ENCODE measurements at regions not wholly inside any gene's neighbourhood (a gene's known extent, or its start where the extent isn't known, plus 50 kb on each side); places are given as distances from the start of the nearest gene placed in this dataset.

DNA sequence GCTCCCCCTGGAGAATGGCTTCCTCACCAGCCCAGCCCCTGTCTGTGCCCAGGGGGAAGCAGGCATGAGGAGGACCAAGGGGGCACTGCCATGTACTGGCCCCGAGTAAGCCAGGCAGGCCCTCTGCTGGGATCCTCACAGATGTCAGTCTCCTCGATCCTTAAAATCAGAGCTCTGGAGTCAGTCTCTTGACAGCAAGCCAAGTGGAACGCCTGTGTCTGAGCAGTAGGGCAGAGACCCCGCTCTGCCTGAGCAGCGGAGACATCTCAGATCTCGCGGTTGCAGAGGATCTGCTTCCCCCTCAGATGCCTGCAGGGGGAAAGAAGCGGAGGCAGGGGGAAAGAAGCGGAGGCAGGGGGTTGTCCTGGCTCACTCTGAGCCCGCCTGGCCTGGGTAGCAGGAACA lies 92.6 kb downstream of the SNX5 start:
- no peak for TF ChIP-seq EZH2 (IDR thresholded peaks at IDR 0.05; ENCODE audit: borderline replicate concordance, insufficient read depth, low read depth, low read length, poor library complexity, severe bottlenecking)
- TF ChIP-seq, protein P1, sequence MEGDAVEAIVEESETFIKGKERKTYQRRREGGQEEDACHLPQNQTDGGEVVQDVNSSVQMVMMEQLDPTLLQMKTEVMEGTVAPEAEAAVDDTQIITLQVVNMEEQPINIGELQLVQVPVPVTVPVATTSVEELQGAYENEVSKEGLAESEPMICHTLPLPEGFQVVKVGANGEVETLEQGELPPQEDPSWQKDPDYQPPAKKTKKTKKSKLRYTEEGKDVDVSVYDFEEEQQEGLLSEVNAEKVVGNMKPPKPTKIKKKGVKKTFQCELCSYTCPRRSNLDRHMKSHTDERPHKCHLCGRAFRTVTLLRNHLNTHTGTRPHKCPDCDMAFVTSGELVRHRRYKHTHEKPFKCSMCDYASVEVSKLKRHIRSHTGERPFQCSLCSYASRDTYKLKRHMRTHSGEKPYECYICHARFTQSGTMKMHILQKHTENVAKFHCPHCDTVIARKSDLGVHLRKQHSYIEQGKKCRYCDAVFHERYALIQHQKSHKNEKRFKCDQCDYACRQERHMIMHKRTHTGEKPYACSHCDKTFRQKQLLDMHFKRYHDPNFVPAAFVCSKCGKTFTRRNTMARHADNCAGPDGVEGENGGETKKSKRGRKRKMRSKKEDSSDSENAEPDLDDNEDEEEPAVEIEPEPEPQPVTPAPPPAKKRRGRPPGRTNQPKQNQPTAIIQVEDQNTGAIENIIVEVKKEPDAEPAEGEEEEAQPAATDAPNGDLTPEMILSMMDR (IDR thresholded peaks at IDR 0.05): no peak
